GM19025 (cell line): ENCODE measurements at regions not wholly inside any gene's neighbourhood (a gene's known extent, or its start where the extent isn't known, plus 50 kb on each side); places are given as distances from the start of the nearest gene placed in this dataset.

Experiments used
- ATAC-seq: cut with Tn5 transposase; IDR thresholded peaks from one replicate; pipeline ENCODE4 v1.9.1; 2021; ENCODE audit warnings: mild to moderate bottlenecking, low read depth, moderate library complexity; ENCODE audit not compliant: unreplicated experiment

GRCh38 chr16:31700530-31701388, 172.8 kb upstream of the ZNF267 start:
- ATAC-seq: peak; percentile 77

GRCh38 chr16:31701734-31702133, 171.9 kb upstream of the ZNF267 start:
- no peak for ATAC-seq

DNA sequence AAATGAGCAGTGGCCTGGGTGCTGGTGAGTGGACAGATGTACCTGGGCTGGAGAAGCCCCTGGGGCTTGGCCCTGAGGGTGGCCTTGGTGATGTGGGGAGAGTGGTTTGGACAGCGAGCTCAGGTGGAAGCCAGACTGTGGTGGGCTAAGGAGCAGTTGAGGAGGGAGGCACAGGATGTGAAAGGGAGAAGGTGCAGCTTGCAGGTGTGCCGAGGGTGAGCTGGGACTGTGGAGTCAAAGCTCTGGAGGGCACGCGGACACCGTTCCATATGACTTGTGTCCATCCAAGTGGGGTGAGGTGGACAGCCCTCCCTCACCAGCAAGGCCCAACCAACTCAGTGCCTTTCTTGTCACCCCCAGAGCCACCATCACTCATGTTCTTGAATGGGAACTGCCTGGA, 170.8 kb upstream of the ZNF267 start:
- ATAC-seq: no peak

DNA sequence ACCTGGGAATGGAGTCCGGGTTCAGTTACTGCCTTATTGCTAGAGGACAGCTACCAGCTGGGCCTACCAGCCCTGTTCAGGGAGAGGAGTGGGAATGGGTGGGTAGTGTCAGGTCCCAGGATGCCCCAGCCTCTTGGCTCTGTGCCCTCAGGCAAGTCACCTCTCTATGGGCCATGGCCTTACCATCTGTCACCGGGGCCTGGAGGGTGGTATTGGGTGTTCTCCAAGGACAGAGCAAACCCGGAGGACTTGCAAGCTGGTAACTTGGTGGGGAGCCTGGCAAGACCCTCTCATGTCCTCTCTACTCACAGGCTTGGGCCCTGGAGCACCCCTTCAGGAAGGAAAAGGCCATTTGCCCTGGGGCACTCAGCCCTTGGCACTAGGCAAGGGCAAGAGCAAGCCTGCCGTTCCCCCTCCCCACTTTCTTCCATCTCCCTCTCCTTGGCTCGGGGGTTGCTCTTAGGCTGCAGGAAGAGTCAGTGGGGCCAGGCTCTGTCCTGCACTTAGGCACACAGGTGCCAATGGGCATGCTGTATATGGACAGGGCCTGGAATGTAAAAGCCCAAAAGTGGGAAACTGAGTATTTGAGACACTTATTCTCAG, 170.0 kb upstream of the ZNF267 start:
- ATAC-seq: no peak

- ATAC-seq: no peak
These were observed 169.5 kb upstream of the ZNF267 start for GRCh38 chr16:31704138-31704537.

GRCh38 chr16:31705371-31705770, 168.2 kb upstream of the ZNF267 start:
- no peak for ATAC-seq

GRCh38 chr16:31706318-31706717, 167.3 kb upstream of the ZNF267 start:
- ATAC-seq: no peak

DNA sequence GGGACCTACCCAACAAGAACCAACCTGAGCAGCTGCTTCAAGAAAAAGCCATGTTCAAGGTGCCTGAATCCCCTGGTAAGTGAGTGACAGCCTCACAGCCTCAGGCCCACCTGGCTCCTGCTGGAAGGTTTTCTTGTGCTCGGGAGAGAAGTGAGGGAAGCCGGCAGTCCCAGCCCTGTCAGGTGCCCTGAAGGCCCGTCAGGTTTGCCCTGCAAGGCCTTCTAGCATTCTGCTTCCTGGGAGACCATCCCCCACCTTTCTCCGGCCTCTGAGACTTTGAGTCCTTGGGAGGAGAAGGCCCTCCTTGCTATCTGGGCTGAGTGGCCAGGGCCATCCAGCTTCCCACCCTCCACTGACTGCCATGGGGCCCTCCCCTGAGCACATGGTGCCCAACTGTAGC, 166.7 kb upstream of the ZNF267 start:
- ATAC-seq: no peak

- ATAC-seq: no peak
These were observed 165.8 kb upstream of the ZNF267 start for GRCh38 chr16:31707743-31708335.

- no peak for ATAC-seq
These were observed 165.3 kb upstream of the ZNF267 start for GRCh38 chr16:31708348-31708747.

- no peak for ATAC-seq
These were observed 164.4 kb upstream of the ZNF267 start for GRCh38 chr16:31709181-31709580.

DNA sequence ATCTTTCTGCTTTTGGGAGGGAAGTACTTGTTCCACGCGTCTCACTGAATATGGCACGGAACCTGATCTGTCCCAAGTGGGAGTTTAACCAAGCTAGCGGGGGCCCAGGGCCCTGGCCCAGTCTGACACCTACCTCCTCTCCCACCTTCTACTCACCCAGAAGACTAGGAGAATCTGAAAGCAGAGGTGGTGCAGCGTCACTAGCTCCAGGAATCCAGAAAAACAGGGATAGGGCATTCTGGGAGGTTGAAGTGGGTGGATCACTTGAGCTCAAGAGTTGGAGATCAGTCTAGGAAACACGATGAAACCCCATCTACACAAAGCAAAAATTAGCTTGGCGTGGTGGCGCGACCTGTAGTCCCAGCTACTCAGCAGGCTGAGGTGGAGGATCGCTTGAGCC, 163.5 kb upstream of the ZNF267 start:
- ATAC-seq: no peak

- ATAC-seq: no peak
These were observed 162.7 kb upstream of the ZNF267 start for GRCh38 chr16:31710880-31711279.

DNA sequence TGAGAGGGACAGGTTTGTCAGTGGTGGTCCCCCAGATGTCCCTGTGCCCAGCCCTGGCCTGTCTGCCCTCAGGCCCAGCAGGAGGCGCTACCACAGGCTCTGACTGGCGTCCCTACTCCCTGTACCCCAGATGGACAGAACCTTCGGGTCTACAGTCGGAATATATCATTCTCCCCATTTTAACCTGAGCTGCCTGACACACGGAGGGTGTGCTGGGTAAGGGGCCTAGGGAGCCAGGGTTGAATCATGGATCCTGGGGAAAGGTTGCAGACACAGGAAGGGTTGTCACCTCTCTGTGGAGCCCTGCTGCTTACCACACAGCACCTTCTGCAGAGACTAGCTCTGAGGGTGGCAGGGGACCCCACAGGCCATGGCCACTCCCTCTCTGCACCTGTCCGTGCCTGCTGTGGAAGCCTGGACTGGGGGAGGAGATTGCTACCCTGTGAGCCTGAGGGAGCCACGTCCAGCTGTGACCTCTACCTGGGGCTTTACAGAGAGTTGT, 162.2 kb upstream of the ZNF267 start:
- ATAC-seq: no peak

GRCh38 chr16:31712064-31712540, 161.5 kb upstream of the ZNF267 start:
- no peak for ATAC-seq

GRCh38 chr16:31713071-31713944, 160.3 kb upstream of the ZNF267 start:
- peak; percentile 84 for ATAC-seq

- ATAC-seq: no peak
These were observed 159.4 kb upstream of the ZNF267 start for GRCh38 chr16:31713945-31714902.

DNA sequence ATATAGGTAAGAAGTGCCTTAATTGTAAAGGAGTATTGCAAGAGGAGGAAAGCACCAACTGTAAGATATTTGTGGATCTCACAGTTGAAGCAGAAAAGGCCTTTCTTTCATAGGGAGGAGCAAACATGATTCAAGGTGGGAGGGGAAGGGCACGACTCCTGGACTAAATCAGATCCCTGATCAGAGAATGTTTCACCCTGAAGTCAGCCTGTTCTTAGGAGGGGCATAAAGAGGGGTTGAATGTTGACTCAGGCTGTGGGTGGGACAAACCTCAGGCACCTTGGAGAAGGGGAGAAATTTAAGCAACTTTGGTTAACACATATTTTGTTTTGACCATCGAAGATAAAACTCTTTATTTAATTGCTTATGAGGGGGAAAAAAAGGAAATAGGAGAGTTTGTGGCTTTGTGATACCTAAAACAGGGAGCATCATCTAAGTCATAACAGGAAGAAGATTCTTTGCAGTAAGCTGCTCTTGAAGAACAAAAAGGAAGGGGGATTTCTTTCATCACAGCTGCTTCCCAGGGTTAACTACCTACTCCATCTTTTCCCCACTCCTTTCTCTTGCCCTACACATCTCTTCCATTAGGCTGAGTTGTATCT, 158.6 kb upstream of the ZNF267 start:
- no peak for ATAC-seq

DNA sequence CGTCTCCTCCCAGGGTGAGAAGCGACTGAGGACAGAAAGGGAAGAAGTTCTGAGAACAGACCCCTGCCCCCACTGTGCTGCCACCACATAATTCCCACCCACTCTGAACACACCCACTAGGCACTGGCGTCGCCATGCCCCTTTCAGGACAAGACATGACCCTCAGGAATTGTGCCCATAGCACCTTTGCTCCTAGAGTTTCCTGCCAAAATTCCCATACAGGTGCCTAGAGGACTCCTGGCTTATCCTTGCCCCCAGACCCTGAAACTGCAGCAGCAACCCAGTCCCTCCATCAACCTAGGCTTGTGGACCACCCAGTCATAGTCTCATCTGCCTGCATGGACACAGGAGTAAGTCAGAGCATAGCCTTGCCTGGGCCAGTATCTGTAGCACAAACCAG, 157.7 kb upstream of the ZNF267 start:
- ATAC-seq: no peak
